HK-2 (cell line): ENCODE measurements at regions not wholly inside any gene's neighbourhood (a gene's known extent, or its start where the extent isn't known, plus 50 kb on each side); places are given as distances from the start of the nearest gene placed in this dataset.
"Not testable (repeated sequence)": the region's sequence is repeated elsewhere in the genome, so short reads cannot be mapped to it uniquely, and the experiment has no call there.

Source experiments
- DNase-seq: peaks from one replicate; pipeline ENCODE4 v3.0.0-alpha.2; 2018; ENCODE audit not compliant: unreplicated experiment

DNA sequence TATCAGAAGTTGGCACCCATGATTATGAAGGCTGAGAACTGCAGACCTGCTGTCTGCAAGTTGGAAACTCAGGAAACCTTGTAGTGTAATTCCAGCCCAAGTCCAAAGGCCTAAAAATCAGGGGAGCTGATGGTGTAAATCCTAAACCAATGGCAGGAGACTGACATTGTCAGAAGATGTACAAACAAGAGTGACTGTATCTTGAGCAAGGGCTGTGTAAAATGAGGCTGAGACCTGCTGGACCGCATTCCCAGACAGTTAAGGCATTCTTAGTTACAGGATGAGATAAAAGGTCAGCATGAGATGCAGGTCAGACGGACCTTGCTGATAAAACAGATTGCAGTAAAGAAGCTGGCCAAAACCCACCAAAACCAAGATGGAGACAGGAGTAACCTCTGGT lies 147.7 kb downstream of the COG6 start:
- DNase-seq = no peak

GRCh38 chr13:39803851-39804250 lies 148.4 kb downstream of the COG6 start:
- DNase-seq = no peak

GRCh38 chr13:39804332-39805210 lies 149.1 kb downstream of the COG6 start:
- no peak for DNase-seq

DNA sequence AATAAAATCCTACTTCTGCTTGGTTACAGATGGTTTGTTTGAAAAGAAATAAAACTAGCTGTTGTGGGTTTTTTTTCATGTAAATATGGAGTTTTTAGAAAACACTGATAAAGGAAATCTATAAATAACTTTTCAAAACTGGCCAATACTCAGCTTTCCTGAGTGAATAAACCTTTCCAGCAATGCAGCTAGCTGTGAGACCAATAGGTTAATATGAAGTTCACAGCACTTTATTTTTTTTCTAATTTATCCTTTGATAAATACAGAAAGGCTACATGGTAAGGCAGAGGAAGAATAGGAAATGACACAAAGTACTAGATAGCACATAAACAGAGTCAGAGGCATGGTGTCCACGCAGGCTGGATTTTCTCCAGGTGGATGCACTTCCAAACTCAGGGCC lies 154.0 kb downstream of the COG6 start:
- no peak for DNase-seq

GRCh38 chr13:39810091-39810877 lies 154.8 kb downstream of the COG6 start:
- no peak for DNase-seq

DNA sequence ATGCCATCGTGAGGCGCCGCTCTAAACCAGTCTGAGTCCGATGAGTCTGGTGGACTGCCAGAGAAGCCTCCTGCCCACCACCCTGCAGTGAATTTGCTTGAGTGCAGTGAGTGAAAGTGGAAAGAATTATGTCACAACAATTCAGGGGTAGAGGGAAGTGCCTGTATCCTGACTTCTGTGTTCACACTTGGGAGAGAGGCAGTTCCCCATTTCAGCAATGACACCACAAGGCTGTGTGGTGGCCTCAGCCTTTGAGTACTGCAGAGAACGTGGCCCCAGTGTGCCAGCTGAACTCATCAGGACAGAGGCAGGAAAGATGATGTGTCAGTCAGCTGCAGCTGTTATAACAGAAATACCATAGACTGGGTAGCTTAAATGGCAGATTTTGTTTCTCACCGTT lies 155.6 kb downstream of the COG6 start:
- DNase-seq = no peak

DNA sequence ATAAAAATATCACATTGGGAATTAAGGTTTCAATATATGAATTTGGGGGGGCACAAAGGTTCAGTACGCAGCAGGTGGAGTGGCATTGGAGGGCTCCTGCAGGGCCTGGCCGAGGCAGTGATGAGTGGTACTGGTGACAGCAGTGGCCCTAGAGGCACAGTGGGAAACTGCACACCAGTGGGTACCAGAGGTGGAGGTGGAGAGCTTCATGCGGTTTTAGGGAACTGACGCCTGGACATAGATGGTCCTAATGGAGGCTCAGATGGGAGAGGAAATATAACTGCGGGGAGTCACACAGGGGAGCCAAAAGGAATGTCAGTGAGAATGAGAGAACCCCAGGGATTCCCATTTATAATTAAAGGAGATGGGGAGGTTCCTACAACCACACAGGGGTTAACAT lies 156.2 kb downstream of the COG6 start:
- DNase-seq = no peak

DNA sequence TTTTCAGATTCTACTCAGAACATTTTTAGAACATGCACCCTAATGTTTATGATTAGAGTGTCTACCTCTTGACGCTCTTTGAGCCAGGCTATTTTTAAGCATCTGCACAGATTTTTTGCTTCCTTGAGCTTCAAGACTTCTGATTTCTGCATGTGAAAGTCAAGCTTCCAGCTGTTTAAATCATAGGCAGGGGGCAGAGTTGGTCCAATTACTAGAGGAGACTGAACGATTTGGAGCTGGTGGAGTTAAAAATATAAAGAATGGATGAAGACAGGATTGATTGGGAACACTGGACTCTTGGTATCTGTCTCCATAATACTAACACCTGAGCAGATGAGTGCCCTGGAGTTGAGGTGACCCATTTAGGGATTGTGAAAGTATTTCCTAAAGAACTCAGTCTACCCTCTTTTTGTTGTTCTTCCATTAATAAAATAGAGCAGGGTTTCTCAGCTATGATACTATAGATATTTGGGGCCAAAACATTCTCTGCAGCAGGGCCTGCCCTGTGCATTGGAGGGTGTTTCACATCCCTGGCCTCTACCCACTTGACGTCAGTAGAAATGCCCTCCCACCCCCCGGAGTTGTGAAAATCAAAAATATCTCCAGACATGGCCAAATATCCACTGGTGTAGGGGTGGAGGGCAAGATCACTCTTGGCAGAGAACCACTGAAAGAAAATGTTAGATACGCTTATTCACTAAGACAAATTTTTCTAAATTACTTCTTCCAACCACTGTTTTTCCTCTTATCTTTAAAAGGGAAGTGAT lies 160.1 kb downstream of the COG6 start:
- no peak for DNase-seq

DNA sequence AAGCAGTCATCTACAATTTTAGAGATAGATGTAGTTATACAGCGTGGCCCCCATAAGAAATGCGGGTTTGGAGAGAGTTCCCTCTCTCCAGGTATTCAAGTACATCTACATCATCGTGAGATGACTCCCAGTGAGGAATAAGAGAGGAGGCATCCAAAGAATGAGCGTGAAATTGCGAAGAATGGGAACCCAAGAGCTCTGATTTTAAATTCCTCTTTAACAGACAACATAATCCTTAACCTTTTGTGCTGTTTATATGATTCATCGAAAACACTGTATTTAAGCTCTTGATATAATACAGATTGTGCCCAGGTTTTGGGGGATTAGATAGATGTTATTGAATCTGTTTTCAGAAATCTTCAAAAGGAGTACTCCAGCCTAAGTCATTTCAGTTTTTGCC lies 161.5 kb downstream of the COG6 start:
- DNase-seq = no peak

DNA sequence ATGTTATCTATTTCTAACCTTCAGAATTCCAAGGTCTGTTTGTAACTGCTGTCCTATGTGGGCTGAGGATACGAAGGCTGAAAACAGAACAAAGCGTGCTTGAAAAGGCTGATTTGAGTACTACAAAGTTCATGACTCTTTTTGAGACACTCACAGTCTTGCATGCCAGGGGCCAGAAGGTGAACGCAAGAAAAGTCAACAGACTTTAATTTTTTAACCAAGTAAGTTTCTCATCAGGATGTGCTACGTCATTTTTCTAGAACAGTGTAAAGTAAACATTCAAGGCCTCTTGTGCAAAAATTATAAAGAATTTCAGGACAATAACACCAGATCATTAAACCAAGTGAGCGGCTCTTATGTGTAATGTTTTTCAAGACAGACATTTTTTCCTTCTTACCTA lies 163.5 kb downstream of the COG6 start:
- no peak for DNase-seq

- no peak for DNase-seq
Observed at GRCh38 chr13:39820606-39821005, 165.1 kb downstream of the COG6 start.

DNA sequence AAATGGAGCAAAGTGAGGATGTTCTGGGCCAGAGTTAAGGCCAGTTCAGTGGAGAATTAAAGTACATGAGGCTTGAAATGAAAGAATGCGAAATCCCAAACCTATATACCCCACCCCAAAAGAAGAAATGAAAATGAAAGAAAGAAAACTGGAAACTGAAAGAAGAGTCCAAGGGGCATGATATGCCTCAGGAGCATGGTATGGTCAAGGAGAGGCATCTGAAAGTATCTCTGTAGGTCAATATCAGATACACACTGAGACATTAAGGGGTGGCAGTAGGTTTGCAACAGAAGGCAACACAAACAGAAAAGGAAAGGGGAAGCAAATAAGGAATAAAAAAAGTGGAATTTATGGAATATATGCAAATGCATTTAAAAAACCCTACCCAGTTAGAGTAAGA lies 166.5 kb downstream of the COG6 start:
- DNase-seq = no peak

DNA sequence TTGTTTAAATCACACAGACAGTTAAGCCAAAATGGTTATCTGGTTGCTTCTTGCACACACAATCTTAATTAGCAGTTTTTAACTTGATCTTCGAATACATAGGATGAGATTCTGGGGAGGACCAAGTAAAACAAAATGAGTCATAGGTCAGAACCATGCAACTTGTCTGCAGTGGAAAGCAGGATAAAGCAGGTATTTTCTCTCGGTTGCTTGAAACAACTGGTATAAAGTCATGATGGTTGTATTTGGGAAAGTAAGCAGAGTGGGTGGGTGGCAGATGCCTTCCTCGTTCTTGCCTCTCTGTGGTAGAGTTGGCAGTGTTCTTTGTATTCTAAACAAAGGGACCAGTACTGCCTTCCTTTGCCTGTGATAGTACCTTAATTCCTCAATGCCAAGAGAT lies 167.0 kb downstream of the COG6 start:
- no peak for DNase-seq

GRCh38 chr13:39823063-39823713 lies 167.7 kb downstream of the COG6 start:
- no peak for DNase-seq

- no peak for DNase-seq
Observed at GRCh38 chr13:39825886-39826285, 170.4 kb downstream of the COG6 start.

DNA sequence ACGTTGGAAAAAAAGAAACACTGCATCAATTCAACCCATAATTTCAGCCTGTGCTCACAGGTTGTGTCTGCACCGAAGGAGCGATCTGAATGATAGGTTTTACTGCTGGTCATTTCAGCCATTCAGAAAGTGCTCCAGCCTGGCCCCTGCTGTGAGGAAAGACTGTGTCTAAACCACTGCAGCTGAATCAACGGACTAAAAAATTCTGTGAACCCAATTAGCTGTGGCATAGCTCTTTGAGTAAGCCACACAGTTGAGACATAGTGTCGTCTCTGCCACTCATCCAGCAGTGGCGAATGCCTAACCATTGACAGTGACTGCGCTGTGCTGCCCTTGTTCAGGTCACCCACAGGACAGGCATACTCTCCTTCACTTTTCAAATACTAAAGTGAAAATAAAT lies 179.8 kb downstream of the COG6 start:
- DNase-seq = no peak

DNA sequence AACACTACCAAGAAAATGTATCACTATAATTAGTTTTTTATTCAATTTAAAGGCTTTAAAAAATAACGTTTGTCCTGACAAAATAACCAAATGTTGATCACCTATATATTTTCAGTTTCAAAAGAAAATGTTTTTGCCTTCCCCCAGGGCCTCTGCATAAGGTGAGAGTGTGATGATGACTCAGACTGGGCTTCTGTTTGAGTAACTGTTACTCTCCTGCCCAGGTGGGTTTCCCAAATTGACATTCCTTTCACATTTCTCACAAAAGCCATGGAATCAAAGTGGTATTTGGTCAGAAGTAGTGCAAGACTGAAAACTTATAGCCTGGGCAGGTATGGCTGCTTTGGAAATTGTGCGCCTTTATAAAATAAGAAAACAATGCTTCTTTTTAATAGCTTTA lies 180.6 kb downstream of the COG6 start:
- DNase-seq = no peak

GRCh38 chr13:39837866-39838265 lies 182.4 kb downstream of the COG6 start:
- not testable (repeated sequence) for DNase-seq

- DNase-seq = no peak
Observed at GRCh38 chr13:39840201-39840600, 184.7 kb downstream of the COG6 start.

DNA sequence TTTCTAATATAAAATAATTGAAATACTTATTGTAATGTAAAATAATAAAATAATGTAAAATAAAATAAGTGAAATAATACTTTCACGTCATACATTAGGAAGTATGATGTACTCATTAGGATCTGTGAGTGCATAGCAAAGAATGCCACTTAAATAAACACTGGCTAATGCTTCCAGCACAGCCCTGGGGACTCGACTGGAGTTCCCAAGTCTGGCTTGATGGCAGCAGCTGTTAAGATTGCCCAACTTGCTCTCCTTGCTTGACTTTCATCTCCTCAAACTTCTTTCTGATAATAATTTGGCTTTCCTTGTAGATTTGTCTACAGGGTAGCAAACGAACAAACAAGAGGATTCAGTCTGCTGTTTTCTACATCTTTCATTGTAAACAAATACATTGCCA lies 191.9 kb downstream of the COG6 start:
- DNase-seq = no peak

DNA sequence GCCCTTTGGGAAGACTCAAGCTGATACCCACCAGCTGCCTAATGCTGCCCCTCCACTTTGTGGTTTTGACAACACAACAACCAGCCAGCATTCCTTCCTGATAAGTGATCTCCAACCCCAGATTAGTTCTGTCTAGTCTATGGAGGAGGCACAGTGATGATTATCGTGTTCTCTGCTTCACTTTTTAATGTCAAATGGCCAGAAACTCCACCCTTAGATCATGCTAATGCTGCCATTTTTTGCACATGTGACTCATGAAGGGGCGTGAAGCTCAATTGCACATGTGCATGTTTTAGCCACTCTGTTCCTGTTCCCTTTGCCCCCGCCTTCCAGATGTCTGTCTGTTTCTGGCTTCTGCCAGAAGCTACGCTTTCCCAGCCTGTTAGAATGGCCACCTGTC lies 199.8 kb downstream of the COG6 start:
- DNase-seq = no peak

DNA sequence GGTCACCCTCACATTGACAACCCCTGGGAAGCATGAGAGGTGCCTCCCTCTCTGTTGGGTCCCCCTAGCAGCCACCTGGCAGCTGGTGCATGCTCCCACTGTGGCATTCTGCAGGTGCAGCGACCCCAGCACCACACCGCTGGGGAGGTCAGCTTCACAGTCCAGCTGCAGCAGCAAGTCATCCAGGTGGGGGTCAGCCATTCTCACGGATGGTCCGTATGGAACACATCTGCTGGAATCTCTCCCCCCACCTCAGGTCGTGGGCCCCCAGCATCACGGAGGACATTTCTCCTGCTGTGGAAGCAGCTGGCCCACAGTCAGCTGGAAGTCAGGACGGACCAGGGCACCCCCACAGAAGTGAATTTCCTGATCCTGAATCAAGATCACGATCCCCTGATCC lies 201.3 kb downstream of the COG6 start:
- no peak for DNase-seq
